OCI-LY7 (cell line): ENCODE measurements at regions not wholly inside any gene's neighbourhood (a gene's known extent, or its start where the extent isn't known, plus 50 kb on each side); places are given as distances from the start of the nearest gene placed in this dataset.

Experiments
- BruUV-seq: library from RNA; stranded (reverse); fragments of 400-500 nt; replicated peaks from 2 replicates; lab custom pipeline; 2021; lab: Mats Ljungman, UMichigan
- CTCF ChIA-PET: fragments of 300-600 bp; sonication (Branson Sonifier 250); formaldehyde crosslinking; loops from one replicate; lab custom pipeline; 2022; ENCODE audit warnings: antibody characterized with exemption; ENCODE audit not compliant: unreplicated experiment; lab: Charles Lee
- POLR2A ChIA-PET: fragments of 300-600 bp; sonication (Branson Sonifier 250); formaldehyde crosslinking; loops from one replicate; lab custom pipeline; 2022; ENCODE audit warnings: antibody characterized with exemption; lab: Charles Lee
- DNase-seq: peaks from one replicate; pipeline ENCODE4 v3.0.0-alpha.2; 2015; ENCODE audit warnings: low spot score
- H2AFZ ChIP-seq: fragments of 200-600 bp; sonication (generic), shearing (Covaris generic); 2 replicates; pipeline ENCODE4 v1.6.1; 2014; ENCODE audit warnings: mild to moderate bottlenecking, antibody characterized with exemption, low read length, moderate library complexity
- H3K27ac ChIP-seq: fragments of 200-600 bp; sonication (generic); 2 replicates; pipeline ENCODE4 v1.5.1; 2014; ENCODE audit warnings: mixed run types, low read depth, mild to moderate bottlenecking, moderate library complexity, low read length, inconsistent platforms; ENCODE audit not compliant: poor library complexity, severe bottlenecking
- H3K36me3 ChIP-seq: fragments of 200-600 bp; sonication (generic); 2 replicates; pipeline ENCODE4 v1.6.1; 2014; ENCODE audit warnings: mild to moderate bottlenecking, antibody characterized with exemption, low read length, moderate library complexity, mixed read lengths; ENCODE audit not compliant: insufficient read depth
- H3K4me1 ChIP-seq: fragments of 200-600 bp; sonication (generic); 2 replicates; pipeline ENCODE4 v1.5.1; 2014; ENCODE audit warnings: mild to moderate bottlenecking, low read length; ENCODE audit not compliant: insufficient read depth, poor library complexity, severe bottlenecking
- H3K4me2 ChIP-seq: fragments of 200-600 bp; sonication (generic); 2 replicates; pipeline ENCODE4 v1.6.1; 2014; ENCODE audit warnings: mild to moderate bottlenecking, low read length
- H3K4me3 ChIP-seq: fragments of 200-600 bp; sonication (generic); 2 replicates; pipeline ENCODE4 v1.5.1; 2014; ENCODE audit warnings: mild to moderate bottlenecking, low read depth, low read length; ENCODE audit not compliant: poor library complexity, severe bottlenecking
- H3K79me2 ChIP-seq: fragments of 200-600 bp; sonication (generic); 2 replicates; pipeline ENCODE4 v1.6.1; 2016; ENCODE audit warnings: low read depth, mild to moderate bottlenecking, low read length, moderate library complexity, mixed read lengths; ENCODE audit not compliant: insufficient read depth
- H3K9me2 ChIP-seq: fragments of 200-600 bp; sonication (generic); 2 replicates; pipeline ENCODE4 v1.6.1; 2016; ENCODE audit warnings: mild to moderate bottlenecking, low read length, mixed read lengths; ENCODE audit not compliant: insufficient read depth
- H3K9me3 ChIP-seq: fragments of 200-600 bp; sonication (generic); 2 replicates; pipeline ENCODE4 v1.6.1; 2014; ENCODE audit warnings: mild to moderate bottlenecking, mixed run types, low read length, mixed read lengths
- H4K20me1 ChIP-seq: fragments of 200-600 bp; sonication (generic); 2 replicates; pipeline ENCODE4 v1.6.1; 2014; ENCODE audit warnings: mild to moderate bottlenecking, antibody characterized with exemption, low read length, moderate library complexity, mixed read lengths; ENCODE audit not compliant: insufficient read depth
- CTCF ChIP-seq: fragments of 200-600 bp; sonication (generic); conservative IDR thresholded peaks from 2 replicates; pipeline ENCODE4 v1.5.1; 2014; ENCODE audit warnings: mild to moderate bottlenecking, antibody characterized with exemption, low read length, moderate library complexity, mixed read lengths
- EZH2phosphoT487 ChIP-seq: fragments of 200-600 bp; sonication (generic); IDR thresholded peaks from 2 replicates; pipeline ENCODE4 v1.6.1; 2018; ENCODE audit warnings: low read depth, borderline replicate concordance, mild to moderate bottlenecking, mixed run types, antibody characterized with exemption, low read length, moderate library complexity, mixed read lengths
- intact Hi-C: fragments of 100-400 bp; cut with micrococcal nuclease; formaldehyde crosslinking; loops from one replicate; pipeline ENCODE4 v1.10.0; 2022; ENCODE audit not compliant: unreplicated experiment

GRCh38 chr3:65200310-65200970 is 512.6 kb upstream of the ADAMTS9 start:
- intact Hi-C loops, result no loop called here
- Histone ChIP-seq H3K4me3 (no peak overlapping the region), H3K27ac (no peak overlapping the region), H3K9me2 (no peaks in the 10 kb centered on the region), H3K9me3 (no peaks in the 10 kb centered on the region), H4K20me1 (no peaks in the 10 kb centered on the region), H3K79me2 (no peaks in the 10 kb centered on the region), H3K36me3 (no peaks in the 10 kb centered on the region), H3K4me2 (no peak overlapping the region), H2AFZ (no peak overlapping the region), H3K4me1 (no peaks in the 10 kb centered on the region)
- CTCF ChIA-PET, result no interaction called here
- DNase-seq, result no peak
- POLR2A ChIA-PET, result no interaction called here
- no peak for TF ChIP-seq CTCF
- no peak for TF ChIP-seq EZH2phosphoT487
- no TSS peak for BruUV-seq

GRCh38 chr3:65196663-65197062 is 508.9 kb upstream of the ADAMTS9 start:
- ChIA-PET CTCF (no interaction called here), POLR2A (no interaction called here)
- Histone ChIP-seq H3K79me2 (no peaks in the 10 kb centered on the region), H3K9me3 (no peaks in the 10 kb centered on the region), H3K9me2 (no peaks in the 10 kb centered on the region), H3K4me3 (no peak overlapping the region), H3K36me3 (no peaks in the 10 kb centered on the region), H3K4me1 (no peaks in the 10 kb centered on the region), H3K4me2 (no peak overlapping the region), H4K20me1 (no peaks in the 10 kb centered on the region), H3K27ac (no peak overlapping the region), H2AFZ (no peak overlapping the region)
- BruUV-seq, result no TSS peak
- TF ChIP-seq CTCF (no peak), EZH2phosphoT487 (no peak)
- intact Hi-C loops, result no loop called here
- DNase-seq, result no peak

GRCh38 chr3:65195211-65196006 is 507.6 kb upstream of the ADAMTS9 start:
- no peak for DNase-seq
- TF ChIP-seq CTCF, result no peak
- no peak for TF ChIP-seq EZH2phosphoT487
- Histone ChIP-seq H3K36me3 (no peaks in the 10 kb centered on the region), H3K9me2 (no peaks in the 10 kb centered on the region), H3K4me2 (no peak overlapping the region), H3K4me1 (no peaks in the 10 kb centered on the region), H3K79me2 (no peaks in the 10 kb centered on the region), H3K4me3 (no peak overlapping the region), H2AFZ (no peak overlapping the region), H4K20me1 (no peaks in the 10 kb centered on the region), H3K9me3 (no peaks in the 10 kb centered on the region), H3K27ac (no peak overlapping the region)
- intact Hi-C loops, result no loop called here
- no TSS peak for BruUV-seq
- ChIA-PET CTCF (no interaction called here), POLR2A (no interaction called here)
